Nephron (organoid): ENCODE measurements at regions not wholly inside any gene's neighbourhood (a gene's known extent, or its start where the extent isn't known, plus 50 kb on each side); places are given as distances from the start of the nearest gene placed in this dataset.

ENCODE experiments used
- H3K27ac Mint-ChIP-seq, 3 experiments: 2 replicates each; pipeline ENCODE4 v1.8.0; 2020; ENCODE audit warnings: mixed read lengths in 3 of 3, mild to moderate bottlenecking in 2 of 3, moderate library complexity in 1 of 3
- H3K27me3 Mint-ChIP-seq: 2 replicates; pipeline ENCODE4 v1.8.0; 2021; ENCODE audit warnings: low read depth, mild to moderate bottlenecking, moderate library complexity, mixed read lengths
- H3K36me3 Mint-ChIP-seq: 2 replicates; pipeline ENCODE4 v1.8.0; 2020; ENCODE audit warnings: low read depth, mixed read lengths
- H3K4me1 Mint-ChIP-seq: 2 replicates; pipeline ENCODE4 v1.8.0; 2020; ENCODE audit warnings: mixed read lengths
- H3K4me3 Mint-ChIP-seq, 3 experiments: 2 replicates each; pipeline ENCODE4 v1.8.0; 2020; ENCODE audit warnings: mild to moderate bottlenecking in 3 of 3, mixed read lengths in 3 of 3, moderate library complexity in 2 of 3
- H3K9me3 Mint-ChIP-seq: 2 replicates; pipeline ENCODE4 v1.8.0; 2020; ENCODE audit warnings: mixed read lengths
- TF ChIP-seq, protein P1 (sequence below), 3 experiments: fragments of 200-600 bp; sonication (generic); IDR thresholded peaks; one replicate each; pipeline ENCODE4 v1.5.0; 2021; ENCODE audit warnings: antibody characterized with exemption in 3 of 3; ENCODE audit not compliant: unreplicated experiment in 3 of 3

DNA sequence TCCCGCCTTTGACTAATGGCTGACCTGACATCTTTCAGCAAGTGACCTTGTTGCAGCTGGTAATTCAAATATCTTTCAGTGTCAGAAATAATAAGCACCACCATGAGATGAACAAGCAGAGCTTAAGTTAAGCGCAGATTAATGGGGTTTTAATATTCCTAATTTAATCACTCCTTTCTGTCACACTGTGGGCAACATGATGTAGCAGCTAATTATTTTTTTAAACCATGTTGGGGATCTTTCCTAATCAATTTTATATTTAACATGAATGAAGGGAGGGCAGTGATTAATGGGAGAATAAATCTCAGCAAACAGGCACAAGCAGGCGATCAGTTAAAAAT lies 353.6 kb upstream of the TNRC6C start:
- H3K27me3 Mint-ChIP-seq = peaks cover 30% of the 10 kb centered on the region
- TF ChIP-seq, protein P1, sequence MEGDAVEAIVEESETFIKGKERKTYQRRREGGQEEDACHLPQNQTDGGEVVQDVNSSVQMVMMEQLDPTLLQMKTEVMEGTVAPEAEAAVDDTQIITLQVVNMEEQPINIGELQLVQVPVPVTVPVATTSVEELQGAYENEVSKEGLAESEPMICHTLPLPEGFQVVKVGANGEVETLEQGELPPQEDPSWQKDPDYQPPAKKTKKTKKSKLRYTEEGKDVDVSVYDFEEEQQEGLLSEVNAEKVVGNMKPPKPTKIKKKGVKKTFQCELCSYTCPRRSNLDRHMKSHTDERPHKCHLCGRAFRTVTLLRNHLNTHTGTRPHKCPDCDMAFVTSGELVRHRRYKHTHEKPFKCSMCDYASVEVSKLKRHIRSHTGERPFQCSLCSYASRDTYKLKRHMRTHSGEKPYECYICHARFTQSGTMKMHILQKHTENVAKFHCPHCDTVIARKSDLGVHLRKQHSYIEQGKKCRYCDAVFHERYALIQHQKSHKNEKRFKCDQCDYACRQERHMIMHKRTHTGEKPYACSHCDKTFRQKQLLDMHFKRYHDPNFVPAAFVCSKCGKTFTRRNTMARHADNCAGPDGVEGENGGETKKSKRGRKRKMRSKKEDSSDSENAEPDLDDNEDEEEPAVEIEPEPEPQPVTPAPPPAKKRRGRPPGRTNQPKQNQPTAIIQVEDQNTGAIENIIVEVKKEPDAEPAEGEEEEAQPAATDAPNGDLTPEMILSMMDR (IDR thresholded peaks at IDR 0.05; ENCODE audit: unreplicated experiment in 3 of 3) = no peak
- H3K4me1 Mint-ChIP-seq = peaks cover 26% of the 10 kb centered on the region
- H3K9me3 Mint-ChIP-seq = no peaks in the 10 kb centered on the region
- H3K36me3 Mint-ChIP-seq = no peaks in the 10 kb centered on the region
- H3K4me3 Mint-ChIP-seq = no peak overlapping the region
- no peak overlapping the region for H3K27ac Mint-ChIP-seq

DNA sequence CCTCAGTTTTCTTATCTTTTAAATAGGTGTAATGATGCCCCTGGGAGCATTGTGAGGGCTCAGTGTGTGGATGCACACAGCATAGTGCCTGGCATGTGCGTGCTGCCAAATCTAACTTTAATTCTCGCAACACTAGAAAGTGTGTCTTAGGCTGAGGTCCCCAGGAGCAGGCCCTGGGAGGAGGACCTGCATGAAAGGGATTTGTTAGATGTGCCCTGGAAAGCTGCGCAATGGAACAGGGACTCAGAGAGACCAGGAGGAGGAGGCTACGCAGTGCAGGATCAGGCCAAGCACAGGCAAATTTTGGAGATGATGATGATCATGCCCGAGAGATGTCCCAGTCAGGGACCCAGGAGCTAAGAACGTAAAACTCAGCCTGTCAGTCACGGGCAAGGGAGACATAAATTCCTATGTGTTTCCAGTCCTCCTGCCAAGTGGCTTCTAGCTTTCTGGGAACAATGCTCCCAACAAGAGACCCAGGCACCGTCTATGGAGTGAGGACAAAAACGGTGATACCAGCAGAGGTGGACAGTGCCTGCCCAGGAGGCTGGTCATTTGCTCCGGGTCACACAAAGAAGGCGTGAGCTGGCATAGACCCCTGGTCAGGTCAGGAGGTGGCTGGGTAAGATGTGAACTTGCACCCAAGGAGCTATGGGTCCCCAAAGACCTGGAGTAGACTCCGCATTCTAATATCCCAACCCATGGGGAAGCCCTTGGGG lies 352.2 kb upstream of the TNRC6C start:
- H3K4me3 Mint-ChIP-seq = no peak overlapping the region
- H3K9me3 Mint-ChIP-seq = no peaks in the 10 kb centered on the region
- peaks cover 37% of the 10 kb centered on the region for H3K4me1 Mint-ChIP-seq
- TF ChIP-seq, protein P1 (IDR thresholded peaks at IDR 0.05; ENCODE audit: unreplicated experiment in 3 of 3) = no peak
- peak overlapping the region in 1 of 3 experiments; percentile 59 for H3K27ac Mint-ChIP-seq
- no peaks in the 10 kb centered on the region for H3K36me3 Mint-ChIP-seq
- peaks cover 28% of the 10 kb centered on the region for H3K27me3 Mint-ChIP-seq

DNA sequence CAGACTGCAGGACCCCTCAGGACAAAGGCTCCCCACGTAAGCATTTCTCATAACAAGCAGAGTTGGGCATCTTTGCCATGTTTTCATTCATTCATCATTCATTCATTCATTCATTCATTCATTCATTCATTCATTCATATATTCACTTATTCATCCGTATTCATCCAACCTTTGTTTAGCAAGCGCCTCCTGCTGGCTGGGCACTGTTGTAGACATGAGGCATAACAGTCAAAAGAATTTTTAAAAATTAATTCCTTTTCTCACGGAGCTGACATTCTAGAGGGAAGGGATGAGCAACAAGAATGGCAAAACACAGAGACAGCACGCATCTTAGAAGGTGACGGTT lies 351.7 kb upstream of the TNRC6C start:
- Mint-ChIP-seq H3K36me3 (no peaks in the 10 kb centered on the region), H3K4me3 (no peak overlapping the region), H3K4me1 (peaks cover 35% of the 10 kb centered on the region), H3K27ac (no peak overlapping the region), H3K27me3 (peaks cover 26% of the 10 kb centered on the region), H3K9me3 (no peaks in the 10 kb centered on the region)
- TF ChIP-seq, protein P1 (IDR thresholded peaks at IDR 0.05; ENCODE audit: unreplicated experiment in 3 of 3) = no peak

DNA sequence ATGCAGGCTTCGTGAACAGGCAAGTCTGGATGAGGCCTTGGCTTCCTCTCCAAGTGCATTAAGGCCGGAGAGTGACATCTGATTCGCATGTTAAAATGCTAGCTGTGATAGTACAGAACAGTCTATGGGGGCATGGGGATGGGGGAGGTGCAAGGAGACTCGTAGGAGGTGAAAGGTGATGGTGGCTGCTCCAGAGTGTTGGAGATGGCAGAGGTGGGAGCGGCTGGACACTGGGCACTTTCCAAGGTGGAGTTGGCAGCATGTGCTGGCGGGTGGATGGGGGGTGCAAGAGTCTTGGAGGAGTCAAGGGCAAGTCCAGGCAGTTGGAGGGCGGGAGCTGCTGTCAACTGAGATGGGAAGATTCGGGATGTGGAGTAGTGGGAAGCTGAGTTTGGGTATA lies 350.9 kb upstream of the TNRC6C start:
- no peaks in the 10 kb centered on the region for H3K9me3 Mint-ChIP-seq
- H3K27ac Mint-ChIP-seq = peak overlapping the region in 2 of 3 experiments; percentile 25 to 39
- TF ChIP-seq, protein P1 (IDR thresholded peaks at IDR 0.05; ENCODE audit: unreplicated experiment in 3 of 3) = no peak

DNA sequence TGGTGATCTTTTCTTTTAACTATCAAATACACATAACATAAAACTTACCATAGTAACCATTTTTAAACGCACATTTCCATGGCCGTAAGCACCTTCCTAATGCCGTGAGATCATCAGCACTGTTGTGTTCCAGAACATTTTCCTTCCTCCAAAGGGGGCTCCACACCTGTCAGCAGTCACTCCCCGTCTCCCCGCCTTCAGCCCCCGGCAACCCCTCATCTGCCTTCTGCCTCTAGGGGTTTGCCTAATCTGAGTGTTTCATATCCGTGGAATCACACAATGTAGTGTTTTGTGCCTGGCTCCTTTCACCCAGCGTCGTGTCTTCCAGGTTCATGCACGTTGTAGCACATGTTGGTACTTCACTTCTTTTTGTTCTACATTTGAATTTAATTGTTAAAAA lies 350.1 kb upstream of the TNRC6C start:
- TF ChIP-seq, protein P1 (IDR thresholded peaks at IDR 0.05; ENCODE audit: unreplicated experiment in 3 of 3) = no peak
- H3K27me3 Mint-ChIP-seq = peaks cover 24% of the 10 kb centered on the region
- no peak overlapping the region for H3K4me3 Mint-ChIP-seq
- H3K4me1 Mint-ChIP-seq = peaks cover 28% of the 10 kb centered on the region
- H3K36me3 Mint-ChIP-seq = no peaks in the 10 kb centered on the region
- H3K27ac Mint-ChIP-seq = peak overlapping the region in 2 of 3 experiments; percentile 2 to 25
- H3K9me3 Mint-ChIP-seq = no peaks in the 10 kb centered on the region

More for the DNA sequence above, 350.9 kb upstream of the TNRC6C start:
- H3K27me3 Mint-ChIP-seq = peaks cover 24% of the 10 kb centered on the region
- no peaks in the 10 kb centered on the region for H3K36me3 Mint-ChIP-seq
- no peak overlapping the region for H3K4me3 Mint-ChIP-seq
- H3K4me1 Mint-ChIP-seq = peaks cover 28% of the 10 kb centered on the region
